ENCODE measurements at regions not wholly inside any gene's neighbourhood (a gene's known extent, or its start where the extent isn't known, plus 50 kb on each side); places are given as distances from the start of the nearest gene placed in this dataset.

DNA sequence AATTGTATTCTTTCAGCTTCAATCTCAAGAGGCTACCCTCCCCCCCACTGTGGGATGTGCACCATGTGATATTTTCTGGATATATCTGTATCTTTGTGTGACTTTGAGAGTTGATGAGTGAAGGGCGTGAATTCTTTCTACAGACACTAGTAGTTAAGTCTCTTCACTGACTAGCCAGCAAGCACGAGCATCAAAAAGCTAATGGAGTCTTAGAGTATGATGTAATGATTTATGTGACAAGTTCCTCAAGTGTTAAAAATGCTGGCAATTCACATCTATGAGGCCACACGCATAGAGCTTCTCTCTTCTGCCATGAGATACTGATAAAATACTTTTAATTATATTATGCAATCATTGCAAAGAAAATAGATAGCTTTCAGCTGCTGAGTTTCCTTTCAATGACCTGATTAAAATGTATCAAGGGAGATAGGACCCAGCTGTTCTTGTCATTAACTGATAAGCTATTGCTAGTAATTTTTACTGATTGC lies 304.8 kb downstream of the TRIB2 start:
- no peak for TF ChIP-seq CTCF (IDR thresholded peaks at IDR 0.05)
- no peak for TF ChIP-seq POLR2AphosphoS5 (IDR thresholded peaks at IDR 0.05)
- no peak for TF ChIP-seq POLR2A (IDR thresholded peaks at IDR 0.05; ENCODE audit: low read depth)
- TF ChIP-seq EP300 (IDR thresholded peaks at IDR 0.05), result no peak
